IMR-90 (cell line): ENCODE measurements at regions not wholly inside any gene's neighbourhood (a gene's known extent, or its start where the extent isn't known, plus 50 kb on each side); places are given as distances from the start of the nearest gene placed in this dataset.

Source experiments
- ATAC-seq: fragments of 200-7000 bp; cut with Tn5 transposase; 2 replicates; pipeline ENCODE4 v1.9.1; 2020; ENCODE audit warnings: low read depth, mild to moderate bottlenecking, moderate library complexity
- BruUV-seq: library from RNA; stranded (reverse); fragments of 400-500 nt; replicated peaks from 2 replicates; lab custom pipeline; 2021; lab: Mats Ljungman, UMichigan
- CTCF ChIA-PET: fragments of 300-600 bp; formaldehyde crosslinking; extraction: SDS; loops from one replicate; lab custom pipeline; 2021; ENCODE audit warnings: antibody characterized with exemption; lab: Yijun Ruan, JAX
- POLR2A ChIA-PET: fragments of 300-600 bp; sonication (Branson Sonifier 250); formaldehyde crosslinking; loops from one replicate; lab custom pipeline; 2022; ENCODE audit warnings: antibody characterized with exemption; ENCODE audit not compliant: unreplicated experiment; lab: Charles Lee
- DNase-seq: peaks from one replicate; pipeline ENCODE4 v3.0.0; 2013
- H2AFZ ChIP-seq: replicated peaks from 2 replicates; pipeline ENCODE3; 2013; ENCODE audit warnings: low read length, mild to moderate bottlenecking; ENCODE audit not compliant: poor library complexity
- H2AK5ac ChIP-seq: 2 replicates; pipeline ENCODE4 v1.6.1; 2013; ENCODE audit warnings: low read depth, low read length, inconsistent platforms
- H2AK9ac ChIP-seq: replicated peaks from 2 replicates; pipeline ENCODE3; 2013; ENCODE audit warnings: mild to moderate bottlenecking, low read depth, low read length, moderate library complexity; ENCODE audit not compliant: poor library complexity
- H2BK120ac ChIP-seq: 2 replicates; pipeline ENCODE4 v1.6.1; 2013; ENCODE audit warnings: low read depth, low read length, inconsistent platforms
- H2BK15ac ChIP-seq: 3 replicates; pipeline ENCODE4 v1.6.1; 2013; ENCODE audit warnings: low read depth, low read length, inconsistent platforms
- H2BK20ac ChIP-seq: 2 replicates; pipeline ENCODE4 v1.6.1; 2013; ENCODE audit warnings: low read depth, mild to moderate bottlenecking, inconsistent platforms, low read length, moderate library complexity
- H2BK5ac ChIP-seq: 2 replicates; pipeline ENCODE4 v1.6.1; 2013; ENCODE audit warnings: mild to moderate bottlenecking, low read depth, low read length, inconsistent platforms; ENCODE audit not compliant: poor library complexity, severe bottlenecking
- H3K14ac ChIP-seq: replicated peaks from 2 replicates; pipeline ENCODE4 v1.6.1; 2013; ENCODE audit warnings: low read depth, low read length, inconsistent platforms
- H3K18ac ChIP-seq: 2 replicates; pipeline ENCODE4 v1.6.1; 2013; ENCODE audit warnings: low read depth, low read length, control low read depth
- H3K23ac ChIP-seq: 2 replicates; pipeline ENCODE4 v1.6.1; 2013; ENCODE audit warnings: low read depth, low read length, inconsistent platforms
- H3K27ac ChIP-seq: 2 replicates; pipeline ENCODE4 v1.5.1; 2013; ENCODE audit warnings: mild to moderate bottlenecking, control low read depth, low read length; ENCODE audit not compliant: insufficient read depth
- H3K27me3 ChIP-seq: 2 replicates; pipeline ENCODE4 v1.6.1; 2013; ENCODE audit warnings: low read length; ENCODE audit not compliant: control insufficient read depth, insufficient read depth
- H3K36me3 ChIP-seq: 2 replicates; pipeline ENCODE4 v1.6.1; 2013; ENCODE audit warnings: low read length, mixed read lengths; ENCODE audit not compliant: control insufficient read depth, insufficient read depth
- H3K4ac ChIP-seq: 2 replicates; pipeline ENCODE4 v1.6.1; 2013; ENCODE audit warnings: low read depth, low read length, inconsistent platforms
- H3K4me1 ChIP-seq: 2 replicates; pipeline ENCODE4 v1.6.1; 2013; ENCODE audit warnings: low read length, mixed read lengths; ENCODE audit not compliant: control insufficient read depth, insufficient read depth
- H3K4me2 ChIP-seq: 2 replicates; pipeline ENCODE4 v1.6.1; 2013; ENCODE audit warnings: low read depth, mild to moderate bottlenecking, control low read depth, low read length, moderate library complexity
- H3K4me3 ChIP-seq: 2 replicates; pipeline ENCODE4 v1.5.1; 2013; ENCODE audit warnings: low read depth, mild to moderate bottlenecking, control low read depth, low read length, moderate library complexity; ENCODE audit not compliant: insufficient read depth
- H3K56ac ChIP-seq: 2 replicates; pipeline ENCODE4 v1.6.1; 2013; ENCODE audit warnings: low read length, inconsistent platforms; ENCODE audit not compliant: insufficient read depth; ENCODE audit errors: extremely low read depth
- H3K79me1 ChIP-seq, 2 experiments: 2 replicates each; pipeline ENCODE4 v1.6.1; 2013; ENCODE audit warnings: low read length in 2 of 2, inconsistent platforms in 1 of 2, low read depth in 1 of 2
- H3K9ac ChIP-seq: 2 replicates; pipeline ENCODE4 v1.6.1; 2013; ENCODE audit warnings: low read depth, low read length, control low read depth
- H3K9me1 ChIP-seq: 2 replicates; pipeline ENCODE4 v1.6.1; 2013; ENCODE audit warnings: low read length, inconsistent platforms; ENCODE audit not compliant: insufficient read depth
- H3K9me3 ChIP-seq: 2 replicates; pipeline ENCODE4 v1.6.1; 2013; ENCODE audit warnings: low read length; ENCODE audit not compliant: control insufficient read depth, insufficient read depth
- H4K20me1 ChIP-seq: 2 replicates; pipeline ENCODE4 v1.6.1; 2013; ENCODE audit warnings: low read length, inconsistent platforms; ENCODE audit not compliant: insufficient read depth
- H4K5ac ChIP-seq: 2 replicates; pipeline ENCODE4 v1.6.1; 2013; ENCODE audit warnings: mild to moderate bottlenecking, low read depth, low read length, control low read depth
- H4K8ac ChIP-seq, 2 experiments: 2 replicates each; pipeline ENCODE4 v1.6.1; 2013; ENCODE audit warnings: low read depth in 2 of 2, low read length in 2 of 2, control low read depth in 1 of 2, inconsistent platforms in 1 of 2
- H4K91ac ChIP-seq: 2 replicates; pipeline ENCODE4 v1.6.1; 2013; ENCODE audit warnings: low read depth, low read length, inconsistent platforms; ENCODE audit not compliant: insufficient read depth
- BHLHE40 ChIP-seq: fragments of 150-350 bp; IDR thresholded peaks from 2 replicates; pipeline ENCODE4 v1.6.1; 2016; ENCODE audit warnings: mild to moderate bottlenecking, low read depth, low read length
- CEBPB ChIP-seq: IDR thresholded peaks from 2 replicates; pipeline ENCODE4 v1.6.1; 2012; ENCODE audit warnings: low read depth, low read length, improper control_type of control experiment
- CHD1 ChIP-seq: IDR thresholded peaks from 2 replicates; pipeline ENCODE4 v1.6.1; 2012; ENCODE audit warnings: low read depth, low read length, improper control_type of control experiment
- FOS ChIP-seq: fragments of 150-350 bp; IDR thresholded peaks from 2 replicates; pipeline ENCODE4 v1.6.1; 2016; ENCODE audit warnings: low read depth, low read length
- MAFK ChIP-seq: IDR thresholded peaks from 2 replicates; pipeline ENCODE4 v1.6.1; 2012; ENCODE audit warnings: low read depth, low read length, improper control_type of control experiment
- MAZ ChIP-seq: IDR thresholded peaks from 2 replicates; pipeline ENCODE4 v1.6.1; 2012; ENCODE audit warnings: low read depth, mild to moderate bottlenecking, low read length, improper control_type of control experiment, moderate library complexity, borderline replicate concordance
- MXI1 ChIP-seq: IDR thresholded peaks from 2 replicates; pipeline ENCODE4 v1.6.1; 2012; ENCODE audit warnings: low read depth, mild to moderate bottlenecking, low read length, moderate library complexity, borderline replicate concordance
- NFE2L2 ChIP-seq: fragments of 150-350 bp; IDR thresholded peaks from 2 replicates; pipeline ENCODE4 v1.6.1; 2016; ENCODE audit warnings: low read depth, mild to moderate bottlenecking, low read length
- POLR2A ChIP-seq: IDR thresholded peaks from 2 replicates; pipeline ENCODE4 v1.6.1; 2012; ENCODE audit warnings: mild to moderate bottlenecking, low read depth, low read length
- RAD21 ChIP-seq: IDR thresholded peaks from 2 replicates; pipeline ENCODE4 v1.6.1; 2012; ENCODE audit warnings: low read length, improper control_type of control experiment
- RCOR1 ChIP-seq: IDR thresholded peaks from 2 replicates; pipeline ENCODE4 v1.6.1; 2012; ENCODE audit warnings: mild to moderate bottlenecking, low read length, improper control_type of control experiment; ENCODE audit not compliant: insufficient replicate concordance
- RFX5 ChIP-seq: IDR thresholded peaks from 2 replicates; pipeline ENCODE4 v1.8.0; 2012; ENCODE audit warnings: low read depth, mild to moderate bottlenecking, low read length, moderate library complexity
- SMC3 ChIP-seq: fragments of 150-350 bp; IDR thresholded peaks from 2 replicates; pipeline ENCODE4 v1.6.1; 2016; ENCODE audit warnings: low read depth, mild to moderate bottlenecking, antibody characterized with exemption, low read length, moderate library complexity
- WGBS, 2 experiments: methylation state at CpG; one replicate each; pipeline versions ENCODE4 v1.1.5 to v1.1.7; 2013; ENCODE audit warnings: missing lambda C conversion rate in 2 of 2; ENCODE audit not compliant: insufficient read length in 1 of 2; ENCODE audit errors: extremely low coverage in 2 of 2; 5-methylcytosine and 5-hydroxymethylcytosine counted together
- dilution Hi-C: fragments of 300-500 bp; cut with HindIII; formaldehyde crosslinking; loops from one replicate; pipeline ENCODE4 v1.14.3; 2018; ENCODE audit warnings: low sequenced_read_pairs; ENCODE audit not compliant: unreplicated experiment
- in situ Hi-C: fragments of 300-500 bp; cut with MboI; formaldehyde crosslinking; loops from 3 replicates; pipeline ENCODE4 v1.14.3; 2019; ENCODE audit warnings: low sequenced_read_pairs, inconsistent platforms, mixed read lengths
- intact Hi-C: fragments of 100-400 bp; cut with micrococcal nuclease; formaldehyde crosslinking; loops from 2 replicates; pipeline ENCODE4 v1.10.0; 2022
- TF ChIP-seq, protein P1 (sequence below): conservative IDR thresholded peaks from 2 replicates; pipeline ENCODE4 v1.5.1; 2012; ENCODE audit warnings: mild to moderate bottlenecking, low read depth, low read length, improper control_type of control experiment
- TF ChIP-seq, protein P2 (sequence below): fragments of 150-350 bp; IDR thresholded peaks from 2 replicates; pipeline ENCODE4 v1.6.1; 2017; ENCODE audit warnings: mild to moderate bottlenecking, antibody characterized with exemption, low read length, low read depth
- TF ChIP-seq, protein P3 (sequence below): fragments of 150-350 bp; IDR thresholded peaks from 2 replicates; pipeline ENCODE4 v1.6.1; 2016; ENCODE audit warnings: low read depth, mild to moderate bottlenecking, low read length, moderate library complexity, borderline replicate concordance

GRCh38 chr2:228253752-228254151 is 72.3 kb upstream of the SPHKAP start:
- Histone ChIP-seq H2AFZ (no peak overlapping the region), H3K18ac (no peak overlapping the region), H3K4me1 (no peaks in the 10 kb centered on the region), H3K56ac (no peak overlapping the region), H2BK120ac (no peak overlapping the region), H3K79me1 (no peaks in the 10 kb centered on the region), H3K36me3 (no peaks in the 10 kb centered on the region), H3K9me3 (peaks cover 22% of the 10 kb centered on the region), H4K91ac (no peak overlapping the region), H4K5ac (no peak overlapping the region), H4K20me1 (no peaks in the 10 kb centered on the region), H3K27me3 (no peaks in the 10 kb centered on the region), H3K4me2 (no peak overlapping the region), H3K4me3 (no peak overlapping the region), H3K4ac (no peak overlapping the region), H3K9me1 (no peaks in the 10 kb centered on the region), H3K9ac (no peak overlapping the region), H4K8ac (no peak overlapping the region), H2BK5ac (no peak overlapping the region), H3K23ac (no peak overlapping the region), H2BK20ac (no peak overlapping the region), H3K14ac (no peak overlapping the region), H2BK15ac (no peak overlapping the region), H2AK5ac (no peak overlapping the region), H2AK9ac (no peak overlapping the region), H3K27ac (no peak overlapping the region)
- DNase-seq, result no peak
- dilution Hi-C loops (no loop called here), intact Hi-C loops (no loop called here), in situ Hi-C loops (no loop called here)
- ChIA-PET CTCF (no interaction called here), POLR2A (no interaction called here)
- no TSS peak for BruUV-seq
- no peak for ATAC-seq
- 14% methylated on average over 1 of the region's 2 CpGs; no CpG with 5 or more reads in 1 of the 2 experiments for WGBS, 2 experiments
- TF ChIP-seq, protein P1, sequence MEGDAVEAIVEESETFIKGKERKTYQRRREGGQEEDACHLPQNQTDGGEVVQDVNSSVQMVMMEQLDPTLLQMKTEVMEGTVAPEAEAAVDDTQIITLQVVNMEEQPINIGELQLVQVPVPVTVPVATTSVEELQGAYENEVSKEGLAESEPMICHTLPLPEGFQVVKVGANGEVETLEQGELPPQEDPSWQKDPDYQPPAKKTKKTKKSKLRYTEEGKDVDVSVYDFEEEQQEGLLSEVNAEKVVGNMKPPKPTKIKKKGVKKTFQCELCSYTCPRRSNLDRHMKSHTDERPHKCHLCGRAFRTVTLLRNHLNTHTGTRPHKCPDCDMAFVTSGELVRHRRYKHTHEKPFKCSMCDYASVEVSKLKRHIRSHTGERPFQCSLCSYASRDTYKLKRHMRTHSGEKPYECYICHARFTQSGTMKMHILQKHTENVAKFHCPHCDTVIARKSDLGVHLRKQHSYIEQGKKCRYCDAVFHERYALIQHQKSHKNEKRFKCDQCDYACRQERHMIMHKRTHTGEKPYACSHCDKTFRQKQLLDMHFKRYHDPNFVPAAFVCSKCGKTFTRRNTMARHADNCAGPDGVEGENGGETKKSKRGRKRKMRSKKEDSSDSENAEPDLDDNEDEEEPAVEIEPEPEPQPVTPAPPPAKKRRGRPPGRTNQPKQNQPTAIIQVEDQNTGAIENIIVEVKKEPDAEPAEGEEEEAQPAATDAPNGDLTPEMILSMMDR, result no peak
- TF ChIP-seq RCOR1 (no peak), FOS (no peak), BHLHE40 (no peak), CEBPB (no peak), MAZ (no peak), SMC3 (no peak), MAFK (no peak), NFE2L2 (no peak), CHD1 (no peak), RAD21 (no peak), POLR2A (no peak), MXI1 (no peak), RFX5 (no peak)
- TF ChIP-seq, protein P2, sequence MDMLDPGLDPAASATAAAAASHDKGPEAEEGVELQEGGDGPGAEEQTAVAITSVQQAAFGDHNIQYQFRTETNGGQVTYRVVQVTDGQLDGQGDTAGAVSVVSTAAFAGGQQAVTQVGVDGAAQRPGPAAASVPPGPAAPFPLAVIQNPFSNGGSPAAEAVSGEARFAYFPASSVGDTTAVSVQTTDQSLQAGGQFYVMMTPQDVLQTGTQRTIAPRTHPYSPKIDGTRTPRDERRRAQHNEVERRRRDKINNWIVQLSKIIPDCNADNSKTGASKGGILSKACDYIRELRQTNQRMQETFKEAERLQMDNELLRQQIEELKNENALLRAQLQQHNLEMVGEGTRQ, result no peak
- TF ChIP-seq, protein P3, sequence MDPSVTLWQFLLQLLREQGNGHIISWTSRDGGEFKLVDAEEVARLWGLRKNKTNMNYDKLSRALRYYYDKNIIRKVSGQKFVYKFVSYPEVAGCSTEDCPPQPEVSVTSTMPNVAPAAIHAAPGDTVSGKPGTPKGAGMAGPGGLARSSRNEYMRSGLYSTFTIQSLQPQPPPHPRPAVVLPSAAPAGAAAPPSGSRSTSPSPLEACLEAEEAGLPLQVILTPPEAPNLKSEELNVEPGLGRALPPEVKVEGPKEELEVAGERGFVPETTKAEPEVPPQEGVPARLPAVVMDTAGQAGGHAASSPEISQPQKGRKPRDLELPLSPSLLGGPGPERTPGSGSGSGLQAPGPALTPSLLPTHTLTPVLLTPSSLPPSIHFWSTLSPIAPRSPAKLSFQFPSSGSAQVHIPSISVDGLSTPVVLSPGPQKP, result no peak
